VCaP (cell line): ENCODE measurements at regions not wholly inside any gene's neighbourhood (a gene's known extent, or its start where the extent isn't known, plus 50 kb on each side); places are given as distances from the start of the nearest gene placed in this dataset.

Experiments used
- H3K27ac ChIP-seq: fragments of 450-650 bp; 2 replicates; pipeline ENCODE4 v1.5.1; 2017
- TF ChIP-seq, protein P1 (sequence below): fragments of 450-650 bp; conservative IDR thresholded peaks from 2 replicates; pipeline ENCODE4 v1.5.1; 2017; ENCODE audit warnings: mild to moderate bottlenecking, moderate library complexity

DNA sequence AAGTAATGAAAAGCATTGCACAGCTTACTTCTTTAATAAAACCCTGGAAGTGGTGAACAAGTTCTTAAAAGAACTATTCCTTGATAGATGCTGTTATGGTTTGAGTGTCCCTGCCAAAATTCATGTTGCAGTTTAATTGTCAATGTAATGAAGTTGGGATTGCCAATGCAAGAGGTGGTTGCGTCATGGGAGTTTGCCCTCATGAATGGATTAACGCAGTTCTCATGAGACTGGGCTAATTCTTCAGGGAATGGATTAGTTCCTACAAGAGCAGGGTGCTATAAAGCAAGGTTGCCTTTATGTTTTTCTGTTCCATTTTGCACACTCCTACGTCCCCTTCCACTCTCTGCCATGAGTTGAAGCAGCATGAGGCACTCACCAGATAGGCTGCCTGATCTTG lies 446.7 kb upstream of the B3GALT2 start:
- H3K27ac ChIP-seq: no peak overlapping the region
- TF ChIP-seq, protein P1, sequence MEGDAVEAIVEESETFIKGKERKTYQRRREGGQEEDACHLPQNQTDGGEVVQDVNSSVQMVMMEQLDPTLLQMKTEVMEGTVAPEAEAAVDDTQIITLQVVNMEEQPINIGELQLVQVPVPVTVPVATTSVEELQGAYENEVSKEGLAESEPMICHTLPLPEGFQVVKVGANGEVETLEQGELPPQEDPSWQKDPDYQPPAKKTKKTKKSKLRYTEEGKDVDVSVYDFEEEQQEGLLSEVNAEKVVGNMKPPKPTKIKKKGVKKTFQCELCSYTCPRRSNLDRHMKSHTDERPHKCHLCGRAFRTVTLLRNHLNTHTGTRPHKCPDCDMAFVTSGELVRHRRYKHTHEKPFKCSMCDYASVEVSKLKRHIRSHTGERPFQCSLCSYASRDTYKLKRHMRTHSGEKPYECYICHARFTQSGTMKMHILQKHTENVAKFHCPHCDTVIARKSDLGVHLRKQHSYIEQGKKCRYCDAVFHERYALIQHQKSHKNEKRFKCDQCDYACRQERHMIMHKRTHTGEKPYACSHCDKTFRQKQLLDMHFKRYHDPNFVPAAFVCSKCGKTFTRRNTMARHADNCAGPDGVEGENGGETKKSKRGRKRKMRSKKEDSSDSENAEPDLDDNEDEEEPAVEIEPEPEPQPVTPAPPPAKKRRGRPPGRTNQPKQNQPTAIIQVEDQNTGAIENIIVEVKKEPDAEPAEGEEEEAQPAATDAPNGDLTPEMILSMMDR: no peak

DNA sequence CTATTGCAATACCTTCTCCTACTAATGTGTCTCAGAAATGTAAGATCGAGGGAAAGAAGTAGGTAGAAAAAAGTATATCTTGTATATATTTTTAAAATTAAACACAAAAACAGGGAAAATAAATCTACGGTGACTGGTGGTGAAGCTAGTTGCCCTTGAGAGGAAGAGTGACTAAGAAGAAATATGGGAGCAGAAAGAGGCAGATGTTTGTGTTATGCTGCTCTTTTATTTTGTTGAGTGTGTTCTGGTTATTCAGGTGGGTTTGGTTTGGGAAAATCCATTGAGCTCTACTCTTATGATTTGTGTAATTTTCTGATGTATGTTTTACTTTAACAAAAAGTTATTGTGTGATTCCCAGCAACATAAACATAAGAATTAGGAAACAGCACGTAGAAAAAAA lies 444.9 kb upstream of the B3GALT2 start:
- TF ChIP-seq, protein P1: no peak
- H3K27ac ChIP-seq: no peak overlapping the region

DNA sequence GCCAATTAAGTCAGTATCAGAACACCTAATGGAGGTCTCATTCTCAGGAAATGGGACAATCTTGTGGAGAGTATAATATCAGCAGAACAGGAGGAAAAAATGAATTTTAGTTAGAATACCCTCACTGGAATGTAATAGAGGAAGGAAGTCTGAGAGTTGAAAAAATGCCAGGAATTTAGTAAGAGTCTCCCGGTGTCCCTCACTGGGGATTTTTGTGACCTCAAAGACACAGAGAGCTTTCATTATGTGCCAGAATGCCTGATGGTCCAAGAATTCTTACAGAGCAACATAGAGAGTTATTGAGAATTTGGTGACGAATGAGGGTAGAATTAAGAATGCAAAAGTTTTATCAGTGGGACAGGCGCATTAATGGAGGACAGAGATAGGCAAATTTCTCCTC lies 443.5 kb upstream of the B3GALT2 start:
- TF ChIP-seq, protein P1: no peak
- H3K27ac ChIP-seq: no peak overlapping the region

DNA sequence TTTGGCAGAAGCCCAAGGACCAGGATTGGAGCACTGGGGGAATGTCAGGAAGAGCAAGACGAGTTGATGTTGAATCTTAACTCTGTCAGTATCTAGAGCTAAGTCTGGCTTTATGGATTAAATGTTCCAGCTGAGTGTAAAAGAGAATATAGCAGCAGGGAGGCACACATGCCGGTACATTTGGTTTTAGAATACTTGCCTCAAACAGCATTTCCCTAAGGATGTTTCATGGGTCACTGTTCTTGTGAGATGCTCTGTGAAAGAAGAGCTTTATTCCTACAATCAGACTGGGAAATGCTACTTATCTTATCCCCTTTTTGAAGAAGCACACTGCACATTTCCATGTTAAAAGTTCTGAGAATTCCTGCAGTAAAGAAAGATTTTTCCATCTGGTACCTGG lies 440.3 kb upstream of the B3GALT2 start:
- TF ChIP-seq, protein P1: no peak
- no peak overlapping the region for H3K27ac ChIP-seq

DNA sequence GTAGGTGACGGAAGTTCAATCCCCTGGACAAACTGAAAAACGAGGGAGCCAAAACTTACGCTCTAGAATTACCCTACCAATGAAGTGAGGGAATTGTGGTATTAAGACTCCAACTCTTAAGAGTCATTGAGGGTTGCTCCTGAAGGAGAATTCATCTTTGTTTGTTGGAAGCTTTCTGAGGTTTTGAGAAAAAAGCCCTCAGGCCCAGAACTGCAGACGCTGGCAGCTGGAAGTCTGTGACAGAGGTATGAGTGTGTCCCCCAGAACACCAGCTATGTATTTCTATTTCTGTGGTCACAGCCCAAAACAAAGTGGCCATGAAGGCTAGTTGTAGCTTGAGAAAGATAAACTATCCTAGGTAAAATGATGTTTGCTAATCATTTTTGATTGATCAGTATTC lies 438.8 kb upstream of the B3GALT2 start:
- TF ChIP-seq, protein P1: no peak
- no peak overlapping the region for H3K27ac ChIP-seq

DNA sequence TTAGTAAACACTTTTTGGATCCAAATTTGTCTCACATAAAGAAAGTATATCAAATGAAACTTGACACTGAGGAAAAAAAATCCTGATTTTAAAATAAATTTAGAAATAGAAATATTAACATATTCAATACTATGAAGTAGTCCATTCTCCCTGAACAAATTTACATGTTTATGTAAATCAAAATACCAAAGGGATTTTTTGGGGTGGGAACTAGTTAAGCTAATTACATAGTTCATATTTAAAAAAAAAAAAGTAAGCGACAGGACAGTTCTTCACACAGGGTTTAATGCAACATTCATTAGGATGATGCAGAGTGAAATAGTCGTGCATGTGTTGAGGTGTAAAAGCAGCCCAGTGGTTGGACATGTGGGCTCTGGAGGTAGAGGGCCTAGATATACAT lies 433.5 kb upstream of the B3GALT2 start:
- no peak overlapping the region for H3K27ac ChIP-seq
- TF ChIP-seq, protein P1: no peak

DNA sequence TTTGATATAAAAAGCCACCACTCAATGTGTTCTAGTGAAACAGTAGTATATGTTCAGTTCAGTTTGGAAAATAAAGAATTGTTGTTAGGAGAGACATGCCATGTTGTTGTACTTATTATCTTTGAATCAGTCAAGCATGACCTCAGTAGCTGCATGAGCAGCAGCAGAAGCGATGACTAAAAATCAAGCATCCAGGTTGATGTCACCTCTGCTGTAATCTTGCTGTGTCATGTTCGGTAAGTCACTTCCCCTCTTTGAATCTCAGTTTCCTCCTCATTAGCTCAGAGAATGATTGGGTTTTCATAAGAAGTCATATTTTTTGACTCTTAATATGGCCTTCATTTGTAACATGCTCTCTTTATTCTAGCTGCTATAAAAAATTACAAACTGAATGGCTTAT lies 428.4 kb upstream of the B3GALT2 start:
- TF ChIP-seq, protein P1: no peak
- H3K27ac ChIP-seq: peak overlapping the region; percentile 57

DNA sequence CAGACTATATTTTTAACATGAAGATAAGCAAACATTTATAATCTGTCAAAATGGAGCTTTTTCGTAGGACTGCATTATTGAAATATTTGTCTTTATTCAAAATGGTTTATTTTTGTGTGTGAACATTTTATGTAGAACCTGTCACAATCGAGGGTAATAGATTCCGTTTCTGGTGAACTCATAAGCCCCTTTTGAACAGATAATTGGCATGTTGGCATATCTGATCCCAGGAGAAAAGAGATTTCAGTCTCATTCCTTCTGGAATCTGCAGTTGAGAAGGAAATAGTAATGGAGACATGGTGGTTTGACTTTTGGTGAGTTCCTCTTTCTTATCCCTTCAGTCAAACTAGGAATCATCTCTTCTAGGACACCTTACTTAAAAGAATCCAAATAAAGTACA lies 427.9 kb upstream of the B3GALT2 start:
- peak overlapping the region; percentile 57 for H3K27ac ChIP-seq
- TF ChIP-seq, protein P1: no peak
